Activated naive CD8-positive, alpha-beta T cell treated with anti-CD3 and anti-CD28 coated beads for 36 hours (primary cell): ENCODE measurements at regions not wholly inside any gene's neighbourhood (a gene's known extent, or its start where the extent isn't known, plus 50 kb on each side); places are given as distances from the start of the nearest gene placed in this dataset.

ENCODE experiments used
- DNase-seq: peaks from one replicate; pipeline ENCODE4 v3.0.0; 2021
- H3K27ac Mint-ChIP-seq: one replicate; pipeline ENCODE4 v1.8.0; 2022; ENCODE audit warnings: mild to moderate bottlenecking, moderate library complexity, mixed read lengths
- H3K27me3 Mint-ChIP-seq: one replicate; pipeline ENCODE4 v1.8.0; 2022; ENCODE audit warnings: mild to moderate bottlenecking, mixed read lengths
- H3K36me3 Mint-ChIP-seq: one replicate; pipeline ENCODE4 v1.8.0; 2021; ENCODE audit warnings: mild to moderate bottlenecking, mixed read lengths
- H3K4me1 Mint-ChIP-seq: one replicate; pipeline ENCODE4 v1.8.0; 2021; ENCODE audit warnings: mixed read lengths
- H3K4me3 Mint-ChIP-seq: one replicate; pipeline ENCODE4 v1.8.0; 2022; ENCODE audit warnings: mild to moderate bottlenecking, moderate library complexity, mixed read lengths
- H3K9me3 Mint-ChIP-seq: one replicate; pipeline ENCODE4 v1.8.0; 2022; ENCODE audit warnings: mixed read lengths

GRCh38 chr5:33371660-33372059 lies 69.1 kb upstream of the TARS1 start:
- no peak for DNase-seq
- H3K36me3 Mint-ChIP-seq: no peaks in the 10 kb centered on the region
- no peak overlapping the region for H3K27ac Mint-ChIP-seq
- no peak overlapping the region for H3K4me3 Mint-ChIP-seq
- H3K27me3 Mint-ChIP-seq: no peaks in the 10 kb centered on the region
- H3K4me1 Mint-ChIP-seq: no peaks in the 10 kb centered on the region
- H3K9me3 Mint-ChIP-seq: no peaks in the 10 kb centered on the region

GRCh38 chr5:33372721-33373472 lies 67.9 kb upstream of the TARS1 start:
- H3K9me3 Mint-ChIP-seq: no peaks in the 10 kb centered on the region
- no peaks in the 10 kb centered on the region for H3K27me3 Mint-ChIP-seq
- H3K27ac Mint-ChIP-seq: no peak overlapping the region
- DNase-seq: no peak
- H3K4me1 Mint-ChIP-seq: no peaks in the 10 kb centered on the region
- no peaks in the 10 kb centered on the region for H3K36me3 Mint-ChIP-seq
- no peak overlapping the region for H3K4me3 Mint-ChIP-seq

GRCh38 chr5:33375900-33376299 lies 64.9 kb upstream of the TARS1 start:
- no peak overlapping the region for H3K27ac Mint-ChIP-seq
- H3K9me3 Mint-ChIP-seq: no peaks in the 10 kb centered on the region

GRCh38 chr5:33379757-33380156 lies 61.0 kb upstream of the TARS1 start:
- Mint-ChIP-seq H3K4me1 (no peaks in the 10 kb centered on the region), H3K27ac (no peak overlapping the region)
- DNase-seq: no peak

More at GRCh38 chr5:33375900-33376299, 64.9 kb upstream of the TARS1 start:
- no peaks in the 10 kb centered on the region for H3K36me3 Mint-ChIP-seq
- no peaks in the 10 kb centered on the region for H3K4me1 Mint-ChIP-seq
- H3K27me3 Mint-ChIP-seq: peaks cover under 1% of the 10 kb centered on the region
- no peak for DNase-seq
- no peak overlapping the region for H3K4me3 Mint-ChIP-seq

GRCh38 chr5:33381243-33381642 lies 59.5 kb upstream of the TARS1 start:
- Mint-ChIP-seq H3K36me3 (no peaks in the 10 kb centered on the region), H3K4me1 (no peaks in the 10 kb centered on the region), H3K9me3 (peaks cover 8% of the 10 kb centered on the region), H3K27ac (no peak overlapping the region), H3K4me3 (no peak overlapping the region), H3K27me3 (peaks cover 15% of the 10 kb centered on the region)
- DNase-seq: no peak

More at GRCh38 chr5:33379757-33380156, 61.0 kb upstream of the TARS1 start:
- Mint-ChIP-seq H3K9me3 (peaks cover 5% of the 10 kb centered on the region), H3K36me3 (no peaks in the 10 kb centered on the region), H3K4me3 (no peak overlapping the region), H3K27me3 (peaks cover 14% of the 10 kb centered on the region)
